Right renal pelvis (tissue), 4 donors: ENCODE measurements at regions not wholly inside any gene's neighbourhood (a gene's known extent, or its start where the extent isn't known, plus 50 kb on each side); places are given as distances from the start of the nearest gene placed in this dataset.

Experiments used
- DNase-seq, 4 donors: peaks; one replicate each; pipeline ENCODE4 v3.0.0-alpha.2; 2013; ENCODE audit warnings: low read depth in 4 of 4, low spot score in 3 of 4, missing footprints in 1 of 4

DNA sequence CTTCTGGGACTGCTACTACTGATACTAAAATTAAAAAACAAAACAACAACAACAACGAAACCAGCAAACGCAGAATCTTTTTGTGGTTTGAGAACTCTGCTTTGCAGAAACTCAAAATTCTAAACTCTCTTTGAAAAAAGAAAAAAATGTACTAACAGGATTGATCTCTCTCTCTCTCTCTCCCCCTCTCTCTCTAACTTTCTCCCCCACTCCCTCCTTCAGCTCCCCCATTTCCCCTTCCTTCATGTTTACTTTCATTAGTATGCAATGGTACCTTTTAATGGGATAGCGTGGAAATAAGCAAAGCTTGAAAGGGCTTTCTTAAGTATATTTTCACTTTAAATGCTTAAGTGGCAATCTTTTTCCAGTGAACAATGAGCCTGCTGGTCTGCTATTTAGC is 562.6 kb upstream of the ADGRL2 start:
- no peak for DNase-seq

DNA sequence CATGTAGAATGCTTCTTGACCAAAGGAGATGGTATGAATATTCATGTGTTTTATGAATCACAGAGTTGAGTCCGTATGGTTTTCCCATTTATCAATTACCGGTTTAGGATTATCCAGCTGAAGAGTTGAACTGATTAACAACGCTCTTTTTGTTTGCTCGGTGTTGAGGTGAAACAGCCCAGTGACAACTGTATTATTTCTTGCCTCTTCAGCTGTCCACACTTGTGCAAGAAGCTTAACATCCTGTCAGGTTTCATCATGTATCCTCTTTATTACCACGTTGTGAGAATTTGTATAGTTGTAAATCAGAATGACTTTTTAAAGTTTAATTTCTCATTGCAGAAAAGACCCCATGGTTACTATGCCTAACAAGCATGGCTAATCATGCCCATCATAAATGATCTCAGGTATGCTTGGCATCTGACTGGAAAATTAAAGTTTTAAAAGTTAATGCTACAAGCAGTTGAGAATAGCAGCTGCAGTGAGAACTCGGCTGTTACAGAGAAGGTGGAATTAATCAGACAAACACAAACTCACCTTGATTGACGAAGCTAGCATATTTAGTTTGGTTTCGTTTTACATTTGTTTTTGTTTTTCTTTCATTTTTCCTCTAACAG is 563.2 kb upstream of the ADGRL2 start:
- DNase-seq = peak in 2 of 4 donors; percentile 11 to 52

- DNase-seq = no peak
These were observed 566.5 kb upstream of the ADGRL2 start for GRCh38 chr1:81234237-81234636.

- no peak for DNase-seq
These were observed 567.1 kb upstream of the ADGRL2 start for GRCh38 chr1:81233591-81233990.

DNA sequence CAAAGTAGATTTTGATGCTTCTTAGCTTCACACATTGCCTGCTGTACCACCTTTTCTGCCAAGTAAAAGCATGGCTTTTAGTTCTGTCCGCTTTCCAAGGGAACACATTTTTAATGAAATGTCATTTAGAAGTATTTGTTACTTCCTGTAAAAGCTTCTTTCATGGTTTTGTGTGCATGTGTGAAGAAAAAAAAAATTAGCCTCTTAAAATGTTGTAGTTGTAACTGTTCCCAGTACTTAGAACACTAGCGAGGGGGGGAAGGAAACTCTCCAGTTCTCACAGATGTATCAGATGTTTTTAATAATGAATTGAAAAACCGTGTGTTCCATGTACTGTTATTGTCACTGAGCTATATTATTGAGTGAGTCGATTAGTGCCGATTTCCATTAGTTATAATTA is 568.3 kb upstream of the ADGRL2 start:
- DNase-seq = no peak

DNA sequence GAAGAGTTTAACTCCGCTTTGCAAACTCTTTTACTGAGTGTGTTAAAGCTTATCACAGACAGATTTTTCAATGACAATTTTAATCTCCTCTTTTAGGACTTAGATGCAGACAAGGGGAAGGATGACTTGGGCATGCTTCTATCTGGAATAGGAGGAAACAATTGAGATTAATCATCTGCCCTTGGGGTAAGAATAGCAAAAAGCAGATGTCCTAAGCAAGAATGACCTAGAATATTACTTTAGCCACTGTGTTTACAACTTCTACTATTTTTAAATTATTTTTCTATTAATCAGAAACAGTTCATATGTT is 569.0 kb upstream of the ADGRL2 start:
- DNase-seq = no peak

GRCh38 chr1:81230983-81231728 is 569.6 kb upstream of the ADGRL2 start:
- DNase-seq = no peak

GRCh38 chr1:81228926-81229325 is 571.8 kb upstream of the ADGRL2 start:
- DNase-seq = no peak

DNA sequence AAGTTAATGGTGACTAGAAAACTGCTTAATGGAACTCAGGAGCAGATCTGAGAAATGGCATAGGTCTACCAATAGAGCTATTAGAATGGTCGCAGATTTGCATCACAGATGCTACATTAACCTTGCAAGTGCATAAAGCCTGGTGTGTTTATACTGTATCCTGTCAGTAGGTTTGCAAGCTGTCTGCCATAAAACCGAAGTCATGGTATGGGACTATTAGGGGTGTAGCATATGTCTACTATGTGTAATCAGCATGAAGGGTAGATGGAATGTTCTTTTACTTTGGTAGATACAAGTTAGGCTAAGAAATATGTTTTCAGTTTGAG is 574.2 kb upstream of the ADGRL2 start:
- DNase-seq = no peak

GRCh38 chr1:81225789-81226602 is 574.7 kb upstream of the ADGRL2 start:
- no peak for DNase-seq

DNA sequence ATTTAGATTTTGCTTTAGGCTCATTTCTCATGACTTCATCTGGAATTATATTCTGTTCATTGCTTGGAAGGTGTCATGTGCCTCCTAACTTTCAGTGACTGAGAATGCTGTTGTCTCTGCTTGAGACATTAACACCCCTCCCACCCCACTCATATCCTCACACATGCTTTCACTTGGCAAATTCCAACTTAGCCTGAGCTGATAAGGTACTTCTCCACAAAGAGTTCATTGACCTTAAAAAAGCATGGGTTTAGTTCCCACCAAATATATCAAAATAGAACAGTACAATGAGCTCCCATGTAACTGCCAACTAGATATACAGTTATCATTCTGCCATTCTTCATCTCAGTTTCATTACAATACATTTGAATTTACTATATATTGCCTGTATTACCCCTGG is 576.5 kb upstream of the ADGRL2 start:
- DNase-seq = no peak

GRCh38 chr1:81221564-81221963 is 579.2 kb upstream of the ADGRL2 start:
- DNase-seq = no peak

- DNase-seq = no peak
These were observed 580.1 kb upstream of the ADGRL2 start for GRCh38 chr1:81220614-81221071.

GRCh38 chr1:81217058-81217457 is 583.7 kb upstream of the ADGRL2 start:
- no peak for DNase-seq

GRCh38 chr1:81213279-81213678 is 587.5 kb upstream of the ADGRL2 start:
- DNase-seq = no peak

GRCh38 chr1:81209461-81209860 is 591.3 kb upstream of the ADGRL2 start:
- no peak for DNase-seq

DNA sequence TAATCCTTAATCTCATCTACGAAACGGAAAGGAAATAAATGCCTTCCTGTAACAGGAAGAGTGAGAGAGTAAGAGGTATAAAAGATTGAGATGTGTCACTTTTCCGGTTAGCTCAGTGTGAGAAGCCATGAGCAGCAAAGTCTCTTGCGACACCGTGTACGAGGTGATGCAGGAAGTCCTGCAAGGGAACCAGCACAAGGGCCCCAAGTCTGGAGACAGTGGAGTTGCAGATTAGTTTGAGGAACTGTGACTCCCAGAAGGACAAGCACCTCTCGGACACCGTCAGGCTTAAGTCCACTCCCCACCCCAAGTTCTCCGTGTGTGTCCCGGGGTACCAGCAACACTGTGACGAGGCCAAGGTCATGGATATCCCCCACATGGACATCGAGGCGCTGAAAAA is 592.3 kb upstream of the ADGRL2 start:
- no peak for DNase-seq

GRCh38 chr1:81205956-81206355 is 594.8 kb upstream of the ADGRL2 start:
- no peak for DNase-seq

DNA sequence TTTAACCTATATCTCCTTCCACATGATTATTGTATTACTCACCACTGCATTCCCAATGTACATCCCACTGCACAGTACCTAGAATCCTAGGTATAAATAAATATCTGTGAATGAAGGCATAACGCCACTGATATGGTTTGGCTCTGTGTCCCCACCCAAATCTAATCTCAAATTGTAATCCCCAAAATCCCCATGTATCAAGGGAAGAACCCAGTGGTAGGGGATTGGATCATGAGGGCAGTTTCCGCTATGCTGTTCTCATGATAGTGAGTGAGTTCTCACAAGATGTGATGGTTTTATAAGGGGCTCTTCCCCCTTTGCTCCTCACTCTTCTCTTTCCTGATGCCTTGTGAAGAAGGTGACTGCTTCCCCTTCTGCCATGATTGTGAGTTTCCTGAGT is 599.0 kb upstream of the ADGRL2 start:
- no peak for DNase-seq

DNA sequence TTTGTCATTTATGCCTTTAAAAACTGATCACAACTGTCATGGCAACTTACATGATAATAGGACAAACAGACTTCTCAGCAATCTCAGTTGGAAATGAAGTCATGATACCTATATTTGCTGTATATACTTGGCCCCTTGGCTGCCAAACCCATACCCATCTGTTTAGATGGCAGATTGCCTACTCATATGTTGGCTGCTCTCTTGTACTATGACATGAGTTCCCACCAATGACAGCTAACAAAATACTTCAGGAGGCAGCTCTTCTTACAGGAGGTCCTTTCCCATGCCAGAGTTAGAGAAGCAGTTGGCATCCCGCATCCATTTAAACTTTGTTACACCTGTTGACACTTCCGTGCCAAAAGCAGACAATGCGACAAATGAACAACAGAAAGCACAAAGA is 603.1 kb upstream of the ADGRL2 start:
- no peak for DNase-seq

DNA sequence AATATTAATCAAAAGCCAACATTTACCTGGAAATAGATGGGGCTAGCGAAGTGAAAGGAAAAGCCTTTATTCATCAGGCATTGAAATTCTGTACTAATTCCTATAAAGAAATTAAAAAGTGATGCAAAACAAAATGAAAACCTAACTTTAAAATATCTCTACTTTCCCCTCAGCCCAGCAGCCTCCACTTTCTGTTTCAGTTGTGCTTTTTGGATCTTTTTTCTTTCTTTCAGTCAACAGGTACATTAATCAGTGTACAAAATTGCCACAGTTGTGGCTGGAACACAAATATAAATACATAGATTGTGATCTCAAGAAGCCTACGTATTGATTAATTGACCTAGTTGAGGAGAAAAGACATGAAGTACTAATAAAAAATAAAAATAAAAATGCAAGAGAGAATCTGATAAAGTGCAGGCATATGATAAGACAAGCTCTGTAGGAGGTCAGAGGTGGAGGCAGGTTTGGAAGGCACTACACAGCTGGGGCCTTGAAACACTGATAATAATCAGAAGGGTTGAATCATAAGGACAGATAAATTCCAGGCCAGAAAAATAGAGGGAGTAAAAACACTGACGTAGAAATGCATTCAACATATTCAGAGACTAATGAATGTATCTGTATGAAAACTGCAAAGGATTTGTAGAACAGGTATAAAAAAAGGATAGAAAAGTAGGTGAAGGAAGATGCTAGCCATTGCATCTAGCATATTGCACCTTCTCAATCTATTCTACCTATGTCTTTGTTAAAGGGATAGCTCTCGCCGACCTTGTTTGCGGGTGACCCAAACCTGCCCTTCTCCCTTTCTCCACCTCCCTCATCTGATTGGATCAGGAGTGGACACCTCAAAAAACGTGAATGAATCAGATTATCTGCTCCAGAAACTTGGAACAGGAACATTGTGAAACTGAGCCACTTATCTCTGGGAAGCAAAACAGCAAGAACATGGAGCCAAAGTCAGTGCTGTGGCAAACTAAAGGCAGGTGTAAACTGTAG is 607.8 kb upstream of the ADGRL2 start:
- no peak for DNase-seq
